GM12892 (cell line): ENCODE measurements at regions not wholly inside any gene's neighbourhood (a gene's known extent, or its start where the extent isn't known, plus 50 kb on each side); places are given as distances from the start of the nearest gene placed in this dataset.

ENCODE experiments used
- POLR2A ChIP-seq: IDR thresholded peaks from 2 replicates; pipeline ENCODE4 v1.6.1; 2011; ENCODE audit warnings: low read depth, low read length, control low read depth
- POLR2AphosphoS5 ChIP-seq: IDR thresholded peaks from 2 replicates; pipeline ENCODE4 v1.6.1; 2011; ENCODE audit warnings: low read depth, low read length, control low read depth

GRCh38 chr3:102095383-102095782 lies 246.1 kb downstream of the NFKBIZ start:
- TF ChIP-seq POLR2A: no peak
- TF ChIP-seq POLR2AphosphoS5: no peak
